ENCODE measurements at regions not wholly inside any gene's neighbourhood (a gene's known extent, or its start where the extent isn't known, plus 50 kb on each side); places are given as distances from the start of the nearest gene placed in this dataset.

GRCh38 chr2:128637481-128638155, 318.9 kb upstream of the HS6ST1 start:
- TF ChIP-seq CTCF (IDR thresholded peaks at IDR 0.05) (no peak), POLR2A (IDR thresholded peaks at IDR 0.05) (no peak)

Measured in testis (tissue), 2 donors.